PC-9 (cell line): ENCODE measurements at regions not wholly inside any gene's neighbourhood (a gene's known extent, or its start where the extent isn't known, plus 50 kb on each side); places are given as distances from the start of the nearest gene placed in this dataset.
A peak's percentile ranks its signal among the peaks of the same experiment; 100 is the strongest.

Experiments used
- BruUV-seq: library from RNA; stranded (reverse); fragments of 400-500 nt; replicated peaks from 2 replicates; lab custom pipeline; 2021; lab: Mats Ljungman, UMichigan
- CTCF ChIA-PET: fragments of 300-600 bp; sonication (Branson Sonifier 250); formaldehyde crosslinking; loops from one replicate; lab custom pipeline; 2022; ENCODE audit warnings: antibody characterized with exemption; lab: Charles Lee
- POLR2A ChIA-PET: fragments of 300-600 bp; sonication (Branson Sonifier 250); formaldehyde crosslinking; loops from one replicate; lab custom pipeline; 2022; ENCODE audit warnings: antibody characterized with exemption; ENCODE audit not compliant: unreplicated experiment; lab: Charles Lee
- DNase-seq, 2 experiments: peaks; one replicate each; pipeline versions ENCODE4 v3.0.0 to v3.0.0-alpha.2; 2015 to 2022; ENCODE audit warnings: mixed read lengths in 1 of 2
- H2AFZ ChIP-seq: fragments of 200-600 bp; sonication (generic); 2 replicates; pipeline ENCODE4 v1.8.1; 2017; ENCODE audit warnings: antibody characterized with exemption
- H3F3A ChIP-seq: fragments of 200-600 bp; sonication (generic); 2 replicates; pipeline ENCODE4 v1.8.1; 2017; ENCODE audit warnings: antibody characterized with exemption, mild to moderate bottlenecking, low read depth; ENCODE audit not compliant: insufficient read depth
- H3K27ac ChIP-seq: fragments of 200-600 bp; sonication (generic); 2 replicates; pipeline ENCODE4 v1.6.1; 2016; ENCODE audit warnings: mixed run types
- H3K27me3 ChIP-seq: fragments of 200-600 bp; sonication (generic); 2 replicates; pipeline ENCODE4 v1.6.1; 2016; ENCODE audit warnings: low read depth, mixed run types; ENCODE audit not compliant: insufficient read depth
- H3K36me3 ChIP-seq: fragments of 200-600 bp; sonication (generic); 2 replicates; pipeline ENCODE4 v1.6.1; 2016; ENCODE audit warnings: low read depth, mixed run types
- H3K4me1 ChIP-seq: fragments of 200-600 bp; sonication (generic); replicated peaks from 2 replicates; pipeline ENCODE4 v1.6.1; 2016; ENCODE audit warnings: mixed run types; ENCODE audit not compliant: insufficient read depth
- H3K4me2 ChIP-seq: fragments of 200-600 bp; sonication (generic); 2 replicates; pipeline ENCODE4 v1.6.1; 2017; ENCODE audit warnings: mixed run types
- H3K4me3 ChIP-seq: fragments of 200-600 bp; sonication (generic); 2 replicates; pipeline ENCODE4 v1.6.1; 2016; ENCODE audit warnings: mixed run types
- H3K79me2 ChIP-seq: fragments of 200-600 bp; sonication (generic); 2 replicates; pipeline ENCODE4 v1.6.1; 2017; ENCODE audit warnings: low read depth, mixed run types
- H3K9me2 ChIP-seq: fragments of 200-600 bp; sonication (generic); 2 replicates; pipeline ENCODE4 v1.8.1; 2017; ENCODE audit warnings: mild to moderate bottlenecking; ENCODE audit not compliant: insufficient read depth
- H3K9me3 ChIP-seq: fragments of 200-600 bp; sonication (generic); 2 replicates; pipeline ENCODE4 v1.8.1; 2016; ENCODE audit warnings: low read depth; ENCODE audit not compliant: insufficient read depth
- H4K20me1 ChIP-seq: fragments of 200-600 bp; sonication (generic); 2 replicates; pipeline ENCODE4 v1.8.1; 2017; ENCODE audit not compliant: insufficient read depth
- EZH2 ChIP-seq: fragments of 200-600 bp; sonication (generic); IDR thresholded peaks from 2 replicates; pipeline ENCODE4 v1.8.0; 2017; ENCODE audit warnings: antibody characterized with exemption, low read depth
- intact Hi-C: fragments of 100-400 bp; cut with micrococcal nuclease; formaldehyde crosslinking; loops from one replicate; pipeline ENCODE4 v1.10.0; 2022; ENCODE audit not compliant: unreplicated experiment
- TF ChIP-seq, protein P1 (sequence below): fragments of 200-600 bp; sonication (generic); conservative IDR thresholded peaks from 2 replicates; pipeline ENCODE4 v1.6.1; 2017; ENCODE audit warnings: mixed run types, antibody characterized with exemption, mild to moderate bottlenecking, moderate library complexity

DNA sequence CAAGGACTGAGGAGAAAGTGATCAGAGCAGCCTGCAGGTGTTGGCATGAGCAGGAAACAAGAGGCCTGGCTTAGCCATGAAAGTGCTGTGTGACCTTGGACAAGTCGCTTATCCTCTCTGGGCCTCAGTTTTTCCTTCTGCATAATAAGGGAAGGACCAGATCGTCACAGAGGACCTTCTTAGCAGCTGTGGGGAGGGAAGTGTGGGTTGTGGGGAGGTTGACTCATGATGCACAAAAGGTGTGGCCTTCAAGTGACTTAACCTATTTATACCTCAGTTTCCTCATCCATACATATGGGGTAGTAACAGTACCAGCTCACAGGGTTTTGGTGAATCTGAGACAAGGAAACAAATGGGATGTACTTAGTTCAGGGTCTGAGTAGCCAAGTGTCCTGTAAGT lies 658.8 kb downstream of the MATN1 start:
- no peaks in the 10 kb centered on the region for H3K36me3 ChIP-seq
- H2AFZ ChIP-seq = no peak overlapping the region
- TF ChIP-seq EZH2 = no peak
- no peak overlapping the region for H3K4me3 ChIP-seq
- H4K20me1 ChIP-seq = no peaks in the 10 kb centered on the region
- POLR2A ChIA-PET = no interaction called here
- H3K27me3 ChIP-seq = no peaks in the 10 kb centered on the region
- DNase-seq = no peak
- no TSS peak for BruUV-seq
- no peaks in the 10 kb centered on the region for H3K9me2 ChIP-seq
- H3K79me2 ChIP-seq = no peaks in the 10 kb centered on the region
- H3K27ac ChIP-seq = peak overlapping the region; percentile 49
- H3K9me3 ChIP-seq = no peaks in the 10 kb centered on the region
- intact Hi-C loops = no loop called here
- peak overlapping the region; percentile 38 for H3K4me2 ChIP-seq
- H3K4me1 ChIP-seq = peaks cover 28% of the 10 kb centered on the region
- CTCF ChIA-PET = no interaction called here
- H3F3A ChIP-seq = peaks cover 22% of the 10 kb centered on the region; the same call in 1 of the 2 replicates

DNA sequence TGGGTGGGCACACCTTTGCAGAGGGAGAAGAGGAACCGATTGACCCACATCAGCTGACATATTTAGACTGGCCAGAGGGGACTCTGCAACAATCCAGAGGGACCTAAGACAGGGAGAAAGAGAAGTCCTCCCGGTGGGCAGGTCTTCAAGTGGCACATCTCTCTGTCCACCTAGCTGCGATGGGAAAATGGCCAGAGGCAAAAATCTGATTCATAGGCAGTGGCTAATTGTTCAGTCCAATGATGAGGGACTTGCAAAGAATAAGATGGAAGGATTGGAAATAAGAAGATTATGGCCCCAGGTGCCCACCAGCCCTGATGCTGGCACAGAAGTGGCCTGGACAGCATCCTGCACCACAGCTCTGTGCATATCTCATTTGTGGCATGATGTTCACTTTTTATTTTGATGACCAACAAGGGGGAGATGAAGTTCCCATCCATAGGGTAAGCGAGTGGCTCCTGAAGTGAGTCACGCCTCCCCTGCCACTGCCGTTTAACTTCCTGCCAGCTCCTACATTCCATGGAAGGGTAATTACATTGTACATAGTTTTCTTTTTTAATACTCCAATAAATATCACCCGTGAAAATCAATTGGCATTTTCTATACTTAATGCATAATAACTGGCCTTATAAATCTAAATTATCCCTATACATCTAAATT lies 659.6 kb downstream of the MATN1 start:
- H3K79me2 ChIP-seq = no peaks in the 10 kb centered on the region
- no peaks in the 10 kb centered on the region for H4K20me1 ChIP-seq
- intact Hi-C loops = no loop called here
- no peaks in the 10 kb centered on the region for H3K9me3 ChIP-seq
- H2AFZ ChIP-seq = no peak overlapping the region
- no peaks in the 10 kb centered on the region for H3K9me2 ChIP-seq
- CTCF ChIA-PET = interaction anchor here (0.6 kb wide), 1 partner anchor 39 kb away, joined by 3 read pairs; no protein-coding TSS in a partner anchor
- no peak for TF ChIP-seq EZH2
- TF ChIP-seq, protein P1, sequence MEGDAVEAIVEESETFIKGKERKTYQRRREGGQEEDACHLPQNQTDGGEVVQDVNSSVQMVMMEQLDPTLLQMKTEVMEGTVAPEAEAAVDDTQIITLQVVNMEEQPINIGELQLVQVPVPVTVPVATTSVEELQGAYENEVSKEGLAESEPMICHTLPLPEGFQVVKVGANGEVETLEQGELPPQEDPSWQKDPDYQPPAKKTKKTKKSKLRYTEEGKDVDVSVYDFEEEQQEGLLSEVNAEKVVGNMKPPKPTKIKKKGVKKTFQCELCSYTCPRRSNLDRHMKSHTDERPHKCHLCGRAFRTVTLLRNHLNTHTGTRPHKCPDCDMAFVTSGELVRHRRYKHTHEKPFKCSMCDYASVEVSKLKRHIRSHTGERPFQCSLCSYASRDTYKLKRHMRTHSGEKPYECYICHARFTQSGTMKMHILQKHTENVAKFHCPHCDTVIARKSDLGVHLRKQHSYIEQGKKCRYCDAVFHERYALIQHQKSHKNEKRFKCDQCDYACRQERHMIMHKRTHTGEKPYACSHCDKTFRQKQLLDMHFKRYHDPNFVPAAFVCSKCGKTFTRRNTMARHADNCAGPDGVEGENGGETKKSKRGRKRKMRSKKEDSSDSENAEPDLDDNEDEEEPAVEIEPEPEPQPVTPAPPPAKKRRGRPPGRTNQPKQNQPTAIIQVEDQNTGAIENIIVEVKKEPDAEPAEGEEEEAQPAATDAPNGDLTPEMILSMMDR = no peak
- POLR2A ChIA-PET = no interaction called here
- H3K4me2 ChIP-seq = peak overlapping the region; percentile 38
- DNase-seq = peak; percentile 12 to 71
- H3K4me1 ChIP-seq = peaks cover 36% of the 10 kb centered on the region
- peak overlapping the region; percentile 49 for H3K27ac ChIP-seq
- H3F3A ChIP-seq = peaks cover 24% of the 10 kb centered on the region; the same call in 1 of the 2 replicates
- no TSS peak for BruUV-seq
- no peaks in the 10 kb centered on the region for H3K27me3 ChIP-seq
- H3K36me3 ChIP-seq = no peaks in the 10 kb centered on the region
- H3K4me3 ChIP-seq = no peak overlapping the region

DNA sequence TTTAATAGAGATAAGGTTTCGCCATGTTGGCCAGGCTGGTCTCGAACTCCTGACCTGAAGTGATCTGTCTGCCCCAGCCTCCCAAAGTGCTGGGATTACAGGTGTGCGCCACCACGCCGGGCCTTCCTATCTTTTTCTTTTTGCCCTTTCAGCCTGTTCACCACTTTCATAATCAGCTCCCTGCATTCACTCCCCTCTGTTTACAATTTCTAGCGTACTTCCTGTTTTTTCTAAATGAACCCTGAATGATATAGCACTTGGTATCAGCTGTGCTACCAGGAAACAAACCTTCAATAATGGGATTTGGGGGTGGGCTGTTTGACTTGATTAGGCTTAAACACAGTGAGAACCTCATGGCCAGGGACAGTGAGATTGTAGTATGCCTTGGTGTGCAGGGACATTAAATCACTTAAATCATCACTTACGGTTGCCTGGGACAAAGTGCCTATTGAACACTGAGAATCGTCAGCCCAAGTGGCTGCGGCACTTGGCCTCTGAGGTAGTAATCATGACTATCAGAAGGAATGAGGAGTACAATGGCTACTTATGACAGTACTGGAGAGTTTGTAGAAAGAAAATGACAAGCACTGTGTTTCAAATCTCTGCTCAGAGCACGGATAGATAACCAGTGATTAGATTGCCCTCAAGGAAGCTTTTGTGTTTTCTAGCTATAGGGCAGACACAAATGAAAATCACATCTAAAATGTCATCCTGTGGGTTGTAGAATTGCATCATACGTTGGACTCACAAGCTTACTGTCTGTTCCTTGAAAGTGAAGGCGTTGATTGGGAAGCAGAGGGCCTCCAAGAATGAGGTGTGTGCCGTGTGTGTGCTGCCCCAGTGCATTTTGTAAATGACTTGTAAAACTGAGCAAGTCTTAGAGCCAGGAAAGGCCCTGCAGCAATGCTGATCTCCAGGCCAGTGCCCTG lies 661.8 kb downstream of the MATN1 start:
- no TSS peak for BruUV-seq
- Histone ChIP-seq H2AFZ (no peak overlapping the region), H4K20me1 (no peaks in the 10 kb centered on the region), H3F3A (peaks cover 33% of the 10 kb centered on the region; the same call in 1 of the 2 replicates), H3K9me3 (no peaks in the 10 kb centered on the region), H3K4me1 (peaks cover 45% of the 10 kb centered on the region), H3K4me2 (no peak overlapping the region), H3K9me2 (no peaks in the 10 kb centered on the region), H3K36me3 (no peaks in the 10 kb centered on the region), H3K27ac (no peak overlapping the region), H3K27me3 (no peaks in the 10 kb centered on the region), H3K4me3 (no peak overlapping the region), H3K79me2 (no peaks in the 10 kb centered on the region)
- DNase-seq = no peak
- POLR2A ChIA-PET = no interaction called here
- TF ChIP-seq, protein P1 = no peak
- TF ChIP-seq EZH2 = no peak
- intact Hi-C loops = no loop called here
- CTCF ChIA-PET = no interaction called here
